GM23248 (cell line): ENCODE measurements at regions not wholly inside any gene's neighbourhood (a gene's known extent, or its start where the extent isn't known, plus 50 kb on each side); places are given as distances from the start of the nearest gene placed in this dataset.

Experiments used
- DNase-seq: peaks from one replicate; pipeline ENCODE4 v3.0.0-alpha.2; 2015
- H2AFZ ChIP-seq: fragments of 200-600 bp; sonication (generic); 2 replicates; pipeline ENCODE4 v1.6.1; 2016; ENCODE audit warnings: antibody characterized with exemption
- H3F3A ChIP-seq: fragments of 200-600 bp; sonication (generic); 2 replicates; pipeline ENCODE4 v1.6.1; 2016; ENCODE audit warnings: mild to moderate bottlenecking, antibody characterized with exemption, mixed run types; ENCODE audit not compliant: insufficient read depth
- H3K27ac ChIP-seq: fragments of 200-600 bp; sonication (generic); 2 replicates; pipeline ENCODE4 v1.5.1; 2016; ENCODE audit warnings: mild to moderate bottlenecking
- H3K27me3 ChIP-seq: fragments of 200-600 bp; sonication (generic); replicated peaks from 2 replicates; pipeline ENCODE4 v1.6.1; 2016; ENCODE audit warnings: mild to moderate bottlenecking; ENCODE audit not compliant: insufficient read depth
- H3K36me3 ChIP-seq: fragments of 200-600 bp; sonication (generic); 2 replicates; pipeline ENCODE4 v1.6.1; 2016; ENCODE audit warnings: low read depth, mild to moderate bottlenecking
- H3K4me1 ChIP-seq: fragments of 200-600 bp; sonication (generic); 2 replicates; pipeline ENCODE4 v1.6.1; 2016; ENCODE audit warnings: mild to moderate bottlenecking; ENCODE audit not compliant: insufficient read depth
- H3K4me2 ChIP-seq: fragments of 200-600 bp; sonication (generic); one replicate; pipeline ENCODE4 v1.6.1; 2016; ENCODE audit warnings: mild to moderate bottlenecking; ENCODE audit not compliant: unreplicated experiment
- H3K4me3 ChIP-seq: fragments of 200-600 bp; sonication (generic); 2 replicates; pipeline ENCODE4 v1.5.1; 2016; ENCODE audit warnings: mild to moderate bottlenecking
- H3K79me2 ChIP-seq: fragments of 200-600 bp; sonication (generic); 2 replicates; pipeline ENCODE4 v1.6.1; 2016; ENCODE audit warnings: mild to moderate bottlenecking; ENCODE audit not compliant: insufficient read depth
- H3K9ac ChIP-seq: fragments of 200-600 bp; sonication (generic); 2 replicates; pipeline ENCODE4 v1.6.1; 2016; ENCODE audit warnings: mild to moderate bottlenecking
- H3K9me2 ChIP-seq: fragments of 200-600 bp; sonication (generic); 2 replicates; pipeline ENCODE4 v1.6.1; 2016; ENCODE audit warnings: mixed run types, mild to moderate bottlenecking, moderate library complexity; ENCODE audit not compliant: insufficient read depth
- H3K9me3 ChIP-seq: fragments of 200-600 bp; sonication (generic); one replicate; pipeline ENCODE4 v1.6.1; 2017; ENCODE audit warnings: low read depth
- H4K20me1 ChIP-seq: fragments of 200-600 bp; sonication (generic); 2 replicates; pipeline ENCODE4 v1.6.0; 2016; ENCODE audit not compliant: insufficient read depth
- EZH2 ChIP-seq: fragments of 200-600 bp; sonication (generic); IDR thresholded peaks from 2 replicates; pipeline ENCODE4 v1.6.1; 2018; ENCODE audit warnings: antibody characterized with exemption, mild to moderate bottlenecking; ENCODE audit not compliant: insufficient read depth, poor library complexity, severe bottlenecking
- EZH2phosphoT487 ChIP-seq: fragments of 200-600 bp; sonication (generic); IDR thresholded peaks from 2 replicates; pipeline ENCODE4 v1.6.1; 2018; ENCODE audit warnings: antibody characterized with exemption, moderate library complexity, mild to moderate bottlenecking, low read depth; ENCODE audit not compliant: insufficient read depth
- WGBS, 2 experiments: methylation state at CpG; one replicate each; pipeline ENCODE4 v1.1.6; 2015 to 2017; ENCODE audit warnings: low lambda C conversion rate in 2 of 2, low coverage in 1 of 2; ENCODE audit errors: missing lambda C conversion rate in 2 of 2; 5-methylcytosine and 5-hydroxymethylcytosine counted together
- in situ Hi-C: fragments of 300-500 bp; cut with MboI; formaldehyde crosslinking; loops from 2 replicates; pipeline ENCODE4 v1.15.0; 2020

DNA sequence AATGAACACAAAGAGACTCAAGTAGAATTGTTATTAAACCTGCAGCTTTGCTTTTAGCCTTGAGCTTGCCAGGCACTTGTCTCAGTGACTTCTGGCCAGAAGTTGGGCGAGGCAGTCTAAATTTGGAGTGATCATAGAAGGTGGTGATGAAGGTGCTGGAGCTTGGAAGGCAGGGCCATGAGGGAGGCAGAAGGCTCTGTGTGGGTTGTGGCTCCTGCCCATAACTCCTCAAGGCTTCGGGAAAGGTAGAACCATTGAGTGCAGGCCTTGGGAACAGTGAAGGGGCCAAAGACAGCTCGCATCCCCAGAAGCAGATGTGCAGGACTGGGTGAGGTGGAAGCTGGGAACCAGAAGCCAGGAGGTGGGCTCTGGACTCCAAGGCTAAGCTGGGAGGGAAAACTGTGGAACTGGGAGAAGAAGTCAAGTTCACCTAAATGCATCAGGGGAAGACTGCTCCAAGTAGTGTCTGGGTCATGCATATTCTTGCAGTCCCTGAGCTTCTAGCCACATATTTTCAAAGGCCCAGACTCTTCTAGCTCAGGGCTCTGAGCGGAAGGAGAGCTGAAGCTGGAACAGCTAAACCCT lies 111.1 kb upstream of the HABP2 start:
- Histone ChIP-seq H3K4me2 (no peak overlapping the region), H3K4me1 (peaks cover 5% of the 10 kb centered on the region; the same call in 1 of the 2 replicates), H4K20me1 (no peaks in the 10 kb centered on the region), H3K9ac (no peak overlapping the region), H3K4me3 (no peak overlapping the region), H3K27ac (no peak overlapping the region), H3K9me2 (no peaks in the 10 kb centered on the region), H3F3A (no peaks in the 10 kb centered on the region), H3K79me2 (no peaks in the 10 kb centered on the region), H2AFZ (no peak overlapping the region), H3K36me3 (no peaks in the 10 kb centered on the region), H3K9me3 (no peaks in the 10 kb centered on the region), H3K27me3 (no peaks in the 10 kb centered on the region)
- in situ Hi-C loops, result no loop called here
- TF ChIP-seq EZH2, result no peak
- TF ChIP-seq EZH2phosphoT487, result no peak
- no peak for DNase-seq
- 90% methylated on average over 4 of the region's 4 CpGs for WGBS, 2 experiments

DNA sequence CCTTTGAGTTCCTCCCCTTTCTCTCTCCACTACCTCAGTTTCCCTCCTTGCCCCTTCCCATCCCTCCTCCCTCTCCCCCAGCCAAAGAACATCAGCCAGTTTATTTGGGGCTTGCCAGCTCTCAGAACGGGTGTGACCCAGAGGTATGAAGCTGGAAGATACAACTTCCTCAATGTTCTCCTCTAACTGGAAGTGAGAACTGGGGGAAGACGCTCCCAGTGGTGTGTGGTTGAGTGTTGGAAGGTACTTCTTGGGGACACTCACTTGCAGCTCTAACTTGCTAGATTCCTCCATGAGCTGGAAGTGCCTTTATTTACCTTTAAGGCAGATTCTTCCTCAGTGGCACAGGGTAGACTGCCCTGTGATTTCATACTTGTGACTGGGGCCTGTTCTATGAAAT lies 110.5 kb upstream of the HABP2 start:
- no peak overlapping the region for H3K27ac ChIP-seq
- H4K20me1 ChIP-seq, result no peaks in the 10 kb centered on the region
- H3K36me3 ChIP-seq, result no peaks in the 10 kb centered on the region
- no peaks in the 10 kb centered on the region for H3F3A ChIP-seq
- H3K9me2 ChIP-seq, result no peaks in the 10 kb centered on the region
- H3K4me2 ChIP-seq, result no peak overlapping the region
- H2AFZ ChIP-seq, result no peak overlapping the region
- in situ Hi-C loops, result no loop called here
- no peak overlapping the region for H3K4me3 ChIP-seq
- no peaks in the 10 kb centered on the region; the same call in 1 of the 2 replicates for H3K27me3 ChIP-seq
- no peak for TF ChIP-seq EZH2
- TF ChIP-seq EZH2phosphoT487, result no peak
- no peak overlapping the region for H3K9ac ChIP-seq
- H3K9me3 ChIP-seq, result no peaks in the 10 kb centered on the region
- 77 to 80% methylated on average over 2 of the region's 2 CpGs for WGBS, 2 experiments
- DNase-seq, result no peak
- H3K4me1 ChIP-seq, result peaks cover 5% of the 10 kb centered on the region; the same call in 1 of the 2 replicates
- H3K79me2 ChIP-seq, result no peaks in the 10 kb centered on the region

DNA sequence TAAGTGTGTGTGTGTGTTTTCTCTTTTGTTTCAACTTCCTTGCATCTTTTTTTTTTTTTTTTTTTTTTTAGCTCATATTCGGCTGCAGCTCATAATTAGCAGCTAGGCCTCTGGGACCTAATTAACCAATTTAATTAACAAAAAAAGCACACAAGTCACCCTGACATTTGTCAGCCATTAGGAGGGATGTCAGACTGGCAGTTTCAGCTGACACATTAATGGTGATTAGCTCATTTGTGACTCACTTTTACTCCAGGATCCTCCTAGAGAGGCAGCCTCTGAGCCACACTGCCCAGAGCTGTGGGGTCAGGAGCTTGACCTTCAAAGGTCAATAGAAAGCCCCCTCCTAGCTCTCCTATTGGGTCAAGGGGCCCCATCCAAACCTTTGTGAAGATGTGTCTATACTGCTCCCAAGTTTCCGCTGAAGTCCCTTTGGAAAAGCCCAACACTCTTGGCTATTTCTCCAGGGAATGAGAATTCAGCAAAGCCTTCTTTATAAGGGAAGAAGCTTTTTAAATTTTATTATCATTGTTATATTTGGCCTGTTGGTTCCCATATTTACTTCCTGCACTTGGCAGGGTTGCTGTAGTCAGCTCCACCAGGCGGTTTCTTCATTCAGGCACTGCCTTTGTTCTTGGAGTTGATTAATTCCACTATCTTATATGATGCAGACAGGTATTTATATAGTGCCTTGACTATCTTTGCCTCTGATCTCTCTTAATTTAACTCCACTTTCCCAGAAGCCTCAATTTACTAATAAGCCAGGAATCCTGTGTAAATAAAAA lies 109.5 kb upstream of the HABP2 start:
- Histone ChIP-seq H3K9ac (no peak overlapping the region), H4K20me1 (no peaks in the 10 kb centered on the region), H3K36me3 (no peaks in the 10 kb centered on the region), H3K4me3 (no peak overlapping the region), H3K27me3 (no peaks in the 10 kb centered on the region; the same call in 1 of the 2 replicates), H3K27ac (no peak overlapping the region), H3K9me3 (no peaks in the 10 kb centered on the region), H2AFZ (no peak overlapping the region), H3K79me2 (no peaks in the 10 kb centered on the region), H3K9me2 (no peaks in the 10 kb centered on the region), H3K4me2 (no peak overlapping the region), H3K4me1 (peaks cover 3% of the 10 kb centered on the region; the same call in 1 of the 2 replicates), H3F3A (no peaks in the 10 kb centered on the region)
- peak; percentile 28 for DNase-seq
- 83 to 92% methylated on average over 3 of the region's 3 CpGs for WGBS, 2 experiments
- in situ Hi-C loops, result no loop called here
- TF ChIP-seq EZH2, result no peak
- TF ChIP-seq EZH2phosphoT487, result no peak

DNA sequence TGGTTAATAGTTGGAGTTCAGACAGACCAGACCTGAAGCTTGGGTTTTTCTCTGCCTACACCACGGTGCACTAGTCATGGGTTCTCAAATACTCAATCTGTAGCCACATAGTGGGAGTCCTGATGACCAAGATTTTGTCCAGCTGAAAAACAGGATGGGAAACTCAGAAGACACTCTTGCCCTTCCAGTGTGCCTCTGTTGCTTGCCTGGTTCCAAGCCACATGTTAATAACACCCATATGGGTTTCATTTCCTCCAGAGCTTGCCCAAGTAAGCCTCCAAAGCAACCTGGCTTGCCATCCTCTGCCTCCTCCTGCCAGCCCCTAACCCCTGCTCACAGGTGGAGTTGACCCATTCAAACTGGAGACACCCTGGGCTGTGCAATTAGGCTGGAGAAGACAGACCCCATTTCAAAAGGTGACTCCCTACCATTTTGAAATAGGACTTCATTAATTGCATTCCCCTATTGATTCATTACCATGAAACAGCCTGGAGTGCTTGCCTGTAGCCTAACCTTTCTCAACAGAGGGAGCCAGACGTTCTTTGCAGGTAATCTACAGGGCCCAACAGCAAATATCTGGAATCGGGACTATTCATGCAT lies 108.0 kb upstream of the HABP2 start:
- no peak for DNase-seq
- in situ Hi-C loops, result no loop called here
- H3K79me2 ChIP-seq, result no peaks in the 10 kb centered on the region
- no peak overlapping the region for H3K27ac ChIP-seq
- no peaks in the 10 kb centered on the region for H4K20me1 ChIP-seq
- peaks cover 4% of the 10 kb centered on the region; the same call in 1 of the 2 replicates for H3K27me3 ChIP-seq
- no peak overlapping the region for H3K9ac ChIP-seq
- H3K4me3 ChIP-seq, result no peak overlapping the region
- no peak overlapping the region for H2AFZ ChIP-seq
- H3K36me3 ChIP-seq, result no peaks in the 10 kb centered on the region
- H3K9me3 ChIP-seq, result no peaks in the 10 kb centered on the region
- H3K4me1 ChIP-seq, result peaks cover 3% of the 10 kb centered on the region; the same call in 1 of the 2 replicates
- no peak overlapping the region for H3K4me2 ChIP-seq
- no peak for TF ChIP-seq EZH2phosphoT487
- TF ChIP-seq EZH2, result no peak
- no peaks in the 10 kb centered on the region for H3F3A ChIP-seq
- no peaks in the 10 kb centered on the region for H3K9me2 ChIP-seq
- WGBS, 2 experiments, result 78 to 85% methylated on average over 3 of the region's 3 CpGs
